Upper lobe of left lung (tissue), 4 donors: ENCODE measurements at regions not wholly inside any gene's neighbourhood (a gene's known extent, or its start where the extent isn't known, plus 50 kb on each side); places are given as distances from the start of the nearest gene placed in this dataset.

ENCODE experiments used
- EP300 ChIP-seq, 4 donors: sonication (generic); formaldehyde crosslinking; IDR thresholded peaks; one replicate each; pipeline ENCODE4 v1.5.1; 2017; ENCODE audit warnings: antibody characterized with exemption in 4 of 4, control low read depth in 2 of 4
- POLR2A ChIP-seq, 4 donors: fragments of 450-650 bp; IDR thresholded peaks; one replicate each; pipeline ENCODE4 v1.5.1; 2016 to 2017; ENCODE audit warnings: antibody characterized with exemption in 4 of 4, mild to moderate bottlenecking in 2 of 4
- POLR2AphosphoS5 ChIP-seq, 2 donors: sonication (generic); formaldehyde crosslinking; IDR thresholded peaks; one replicate each; pipeline ENCODE4 v1.5.1; 2017; ENCODE audit warnings: antibody characterized with exemption in 2 of 2
- TF ChIP-seq, protein P1 (sequence below), 6 experiments: fragments of 450-650 bp in 4 of 6; fragments of 200-600 bp in 2 of 6; sonication (generic) in 2 of 6; IDR thresholded peaks; one replicate each; pipeline ENCODE4 v1.5.1; 2016 to 2019; ENCODE audit warnings: antibody characterized with exemption in 6 of 6

DNA sequence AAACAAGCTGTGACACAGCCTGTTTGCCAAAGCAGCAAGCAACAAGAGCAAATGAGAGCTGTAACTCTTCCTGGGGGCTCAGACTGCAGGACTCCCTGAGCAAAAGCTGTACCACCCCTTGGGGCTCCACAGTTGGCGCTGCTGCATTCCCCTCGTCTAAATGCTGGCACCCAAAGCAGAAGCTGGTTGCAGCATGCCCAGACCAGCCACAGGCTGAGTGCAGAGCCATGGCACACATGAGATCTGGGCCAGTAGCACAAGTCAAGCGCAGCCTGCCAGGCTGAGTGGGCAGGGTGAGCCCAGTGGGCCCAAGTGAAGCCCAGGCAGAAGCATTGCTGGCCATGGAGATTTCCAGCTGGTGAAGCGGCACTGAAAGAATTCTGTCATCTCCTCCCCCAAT is 157.3 kb upstream of the GRAMD2B start:
- TF ChIP-seq, protein P1, sequence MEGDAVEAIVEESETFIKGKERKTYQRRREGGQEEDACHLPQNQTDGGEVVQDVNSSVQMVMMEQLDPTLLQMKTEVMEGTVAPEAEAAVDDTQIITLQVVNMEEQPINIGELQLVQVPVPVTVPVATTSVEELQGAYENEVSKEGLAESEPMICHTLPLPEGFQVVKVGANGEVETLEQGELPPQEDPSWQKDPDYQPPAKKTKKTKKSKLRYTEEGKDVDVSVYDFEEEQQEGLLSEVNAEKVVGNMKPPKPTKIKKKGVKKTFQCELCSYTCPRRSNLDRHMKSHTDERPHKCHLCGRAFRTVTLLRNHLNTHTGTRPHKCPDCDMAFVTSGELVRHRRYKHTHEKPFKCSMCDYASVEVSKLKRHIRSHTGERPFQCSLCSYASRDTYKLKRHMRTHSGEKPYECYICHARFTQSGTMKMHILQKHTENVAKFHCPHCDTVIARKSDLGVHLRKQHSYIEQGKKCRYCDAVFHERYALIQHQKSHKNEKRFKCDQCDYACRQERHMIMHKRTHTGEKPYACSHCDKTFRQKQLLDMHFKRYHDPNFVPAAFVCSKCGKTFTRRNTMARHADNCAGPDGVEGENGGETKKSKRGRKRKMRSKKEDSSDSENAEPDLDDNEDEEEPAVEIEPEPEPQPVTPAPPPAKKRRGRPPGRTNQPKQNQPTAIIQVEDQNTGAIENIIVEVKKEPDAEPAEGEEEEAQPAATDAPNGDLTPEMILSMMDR (IDR thresholded peaks at IDR 0.05), result no peak
- TF ChIP-seq EP300 (IDR thresholded peaks at IDR 0.05), result no peak
- TF ChIP-seq POLR2A (IDR thresholded peaks at IDR 0.05), result no peak
- TF ChIP-seq POLR2AphosphoS5 (IDR thresholded peaks at IDR 0.05), result no peak
